Epidermal melanocyte (primary cell): ENCODE measurements at regions not wholly inside any gene's neighbourhood (a gene's known extent, or its start where the extent isn't known, plus 50 kb on each side); places are given as distances from the start of the nearest gene placed in this dataset.

ENCODE experiments used
- DNase-seq: peaks from one replicate; pipeline ENCODE4 v3.0.0; 2011; ENCODE audit warnings: low spot score; ENCODE audit not compliant: insufficient read length

DNA sequence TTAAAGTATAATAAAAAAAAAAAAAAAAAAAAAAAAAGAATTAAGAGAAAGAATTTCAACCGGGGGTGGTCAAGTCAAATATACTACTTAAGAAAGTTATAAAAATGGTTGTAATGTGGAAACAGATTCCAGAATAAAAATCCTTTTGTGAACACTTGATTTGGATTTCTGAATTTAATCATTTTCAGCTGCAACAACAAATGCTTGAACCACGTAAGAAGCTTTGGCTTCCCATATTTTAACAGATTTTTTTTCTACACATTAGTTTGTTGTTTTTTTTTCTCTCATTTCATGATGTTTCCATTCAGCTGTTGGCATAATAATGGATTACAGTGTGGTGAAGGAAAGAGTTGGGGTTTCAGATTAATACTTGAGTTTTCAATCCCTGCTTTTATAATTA is 137.3 kb upstream of the AGR3 start:
- no peak for DNase-seq

DNA sequence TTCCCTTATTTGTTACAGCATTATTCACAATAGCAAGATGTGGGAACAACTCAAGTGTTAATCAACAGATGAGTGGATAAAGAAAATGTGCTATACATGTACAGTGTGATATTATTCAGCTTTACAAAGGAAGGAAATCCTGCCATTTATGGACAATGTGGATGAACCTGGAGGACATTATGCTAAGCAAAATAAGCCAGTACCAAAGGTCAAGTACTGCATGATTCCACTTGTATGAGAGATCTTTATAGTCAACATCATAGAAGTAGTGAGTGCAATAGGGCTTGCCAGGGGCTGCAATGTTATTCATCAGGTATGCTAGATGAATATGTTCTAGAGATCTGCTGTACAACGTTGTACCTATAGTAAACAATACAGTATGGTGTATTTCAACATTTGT is 138.5 kb upstream of the AGR3 start:
- no peak for DNase-seq

DNA sequence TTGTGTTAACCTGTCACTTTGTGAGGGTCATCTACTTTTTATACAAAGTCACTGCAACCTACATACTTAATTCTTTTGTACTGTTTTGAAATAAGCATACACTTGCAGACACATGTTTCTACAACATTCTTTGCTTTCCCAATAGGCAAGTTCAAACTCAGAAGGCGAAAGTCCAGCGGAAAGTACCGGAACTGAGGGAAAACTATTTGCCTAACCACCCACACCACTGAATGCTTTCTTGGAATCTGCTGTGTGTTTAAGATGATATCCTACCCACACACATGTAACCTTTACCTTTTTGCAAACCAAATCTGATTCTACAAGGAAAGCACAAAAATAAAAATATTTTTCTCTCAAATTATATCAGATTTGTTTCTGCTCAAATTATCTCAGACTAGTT is 139.4 kb upstream of the AGR3 start:
- no peak for DNase-seq

DNA sequence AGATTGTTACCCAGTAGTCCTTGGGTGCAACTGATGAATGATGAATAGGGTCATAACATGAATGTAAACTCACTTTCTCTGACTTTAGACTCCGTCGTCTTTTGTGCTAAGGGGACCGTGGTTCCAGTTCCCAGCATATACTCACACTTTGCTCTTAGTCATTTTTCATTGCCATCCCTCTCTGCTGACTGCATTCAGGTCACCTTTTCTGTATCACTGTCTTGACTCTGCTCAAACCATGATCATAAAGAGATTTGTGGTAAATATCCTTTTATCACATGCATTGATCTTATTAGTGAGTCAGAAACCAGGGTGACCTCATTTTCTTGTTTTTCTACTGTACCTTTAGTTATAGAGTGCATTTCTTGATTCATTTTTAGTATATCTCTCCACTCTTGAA is 141.1 kb upstream of the AGR3 start:
- DNase-seq, result no peak

DNA sequence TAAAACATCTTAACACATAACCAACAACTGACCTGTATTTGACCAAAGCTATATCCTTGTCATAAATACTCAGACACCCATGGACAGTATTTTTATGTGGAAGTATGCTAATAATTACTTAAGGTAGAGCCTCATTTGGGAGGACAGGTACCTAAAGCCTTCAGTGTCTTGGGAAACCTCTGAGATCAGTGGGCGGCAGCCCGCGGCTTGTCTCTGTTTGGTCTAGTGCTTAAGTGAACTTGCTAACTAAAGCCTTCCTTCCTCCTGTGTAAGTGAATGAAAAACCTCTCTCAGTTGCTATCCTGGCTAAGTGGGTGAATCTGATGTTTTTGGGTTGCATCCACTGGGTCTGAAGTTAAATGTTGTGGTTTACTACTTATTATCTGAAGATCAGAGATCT is 144.5 kb upstream of the AGR3 start:
- no peak for DNase-seq

DNA sequence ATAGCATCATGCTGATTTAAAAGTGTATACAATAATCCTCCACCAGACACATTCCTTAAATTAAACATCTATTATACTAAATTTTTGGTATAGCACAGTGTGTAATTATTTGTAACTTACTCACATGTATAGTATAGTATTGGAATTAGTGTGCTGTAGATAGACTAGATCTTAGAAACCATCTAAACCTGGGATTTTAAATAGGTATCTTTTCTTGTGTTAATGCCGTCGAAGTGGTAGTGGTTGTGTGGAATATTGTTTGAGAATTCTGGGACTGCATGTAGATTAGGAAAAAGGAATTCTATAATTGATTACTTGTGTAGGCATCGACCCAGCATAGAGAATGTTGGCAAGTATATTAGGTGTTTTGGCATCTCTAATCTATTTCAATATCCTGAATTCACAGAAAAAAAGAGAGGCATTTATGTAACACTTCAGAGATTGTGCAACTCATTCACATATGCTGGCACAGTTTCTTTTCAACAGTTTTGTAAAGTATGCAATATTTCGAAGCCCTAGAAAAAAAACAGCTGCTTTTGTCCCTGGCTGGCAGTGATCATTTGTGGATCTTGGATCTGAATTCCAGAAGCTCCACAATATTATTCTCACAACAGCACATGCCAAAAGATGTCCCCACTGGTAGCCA is 145.5 kb upstream of the AGR3 start:
- DNase-seq, result no peak

GRCh38 chr7:17027789-17028152 is 146.0 kb upstream of the AGR3 start:
- no peak for DNase-seq

- no peak for DNase-seq
Observed at GRCh38 chr7:17029150-17029549, 147.4 kb upstream of the AGR3 start.

GRCh38 chr7:17030559-17030958 is 148.8 kb upstream of the AGR3 start:
- DNase-seq, result no peak

DNA sequence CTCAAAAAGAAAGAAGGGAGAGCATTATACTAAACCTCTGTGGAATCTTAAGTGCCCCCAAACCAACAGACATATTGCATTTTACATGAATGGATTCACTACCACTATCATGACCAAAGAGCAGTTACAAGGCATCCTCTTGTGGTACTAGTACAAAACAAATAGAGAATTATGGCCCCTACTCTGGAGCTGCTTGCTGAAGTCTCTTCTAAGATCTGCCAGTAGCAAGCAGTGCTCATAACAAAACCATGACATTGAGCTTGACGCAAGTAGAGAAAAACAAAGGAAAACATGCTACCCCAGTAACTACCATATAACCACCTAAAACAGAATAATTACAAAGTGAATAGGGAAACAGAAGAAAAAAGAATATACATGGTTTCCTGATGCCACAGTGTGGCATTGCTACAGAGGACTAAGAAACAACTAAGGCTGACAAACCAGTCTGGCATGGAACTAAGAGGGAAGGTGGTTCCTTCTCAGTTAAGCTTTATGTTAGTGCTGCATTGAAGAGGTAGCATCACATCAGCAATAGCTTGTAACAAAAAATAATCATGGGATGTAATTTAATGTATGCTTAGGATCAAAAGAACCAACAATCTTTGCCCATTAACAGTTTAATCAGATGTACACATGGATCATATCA is 150.2 kb upstream of the AGR3 start:
- DNase-seq, result no peak

DNA sequence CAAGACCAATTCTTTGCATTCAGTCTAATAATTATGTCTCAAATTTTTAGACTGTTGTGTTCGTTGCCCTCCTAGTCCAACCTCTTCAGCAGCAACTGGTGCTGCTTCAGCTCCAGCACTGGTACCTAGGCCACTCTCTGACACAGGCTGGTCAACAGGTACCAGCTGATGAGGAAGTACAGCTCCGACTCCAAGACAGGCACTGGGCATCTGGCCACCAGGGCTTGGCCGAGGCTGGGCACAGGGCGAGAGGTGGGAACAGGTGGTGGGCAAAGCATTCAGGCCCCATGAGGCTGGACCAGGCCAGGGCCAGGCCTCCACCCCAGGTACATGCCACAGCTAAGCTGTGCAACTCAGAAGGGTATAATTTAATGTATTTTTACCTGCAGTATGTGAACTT is 151.5 kb upstream of the AGR3 start:
- no peak for DNase-seq

GRCh38 chr7:17036584-17036983 is 154.8 kb upstream of the AGR3 start:
- no peak for DNase-seq

GRCh38 chr7:17037356-17037755 is 155.6 kb upstream of the AGR3 start:
- DNase-seq, result no peak

DNA sequence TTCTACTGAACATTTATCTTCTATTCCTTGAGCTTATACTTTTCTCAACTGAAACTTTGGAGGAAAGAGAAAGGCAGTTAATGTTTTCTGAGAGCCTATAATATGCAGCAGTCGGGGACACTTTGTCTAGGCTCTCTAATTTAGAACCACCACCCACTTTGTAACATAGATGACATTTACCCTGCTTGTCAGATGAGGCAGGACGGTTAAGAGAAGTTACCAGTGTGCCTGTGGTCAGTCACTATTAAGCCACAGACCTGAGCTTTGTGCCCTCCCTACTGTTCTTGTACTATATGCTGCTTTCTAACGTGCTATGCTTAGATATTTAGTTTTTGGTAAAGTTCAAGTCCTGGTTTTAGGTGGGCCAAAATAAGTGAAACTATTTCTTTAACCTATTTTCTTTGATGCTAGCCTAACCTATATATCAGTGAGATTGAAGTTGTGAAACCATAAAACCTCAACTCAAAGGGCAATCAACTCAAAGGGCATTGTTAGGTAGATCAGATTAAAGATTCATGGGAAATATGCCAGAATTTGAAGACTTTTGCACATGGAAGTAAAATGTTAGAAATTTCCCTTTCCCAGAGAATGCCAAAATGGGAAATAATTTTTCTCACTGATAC is 156.5 kb upstream of the AGR3 start:
- DNase-seq, result no peak

DNA sequence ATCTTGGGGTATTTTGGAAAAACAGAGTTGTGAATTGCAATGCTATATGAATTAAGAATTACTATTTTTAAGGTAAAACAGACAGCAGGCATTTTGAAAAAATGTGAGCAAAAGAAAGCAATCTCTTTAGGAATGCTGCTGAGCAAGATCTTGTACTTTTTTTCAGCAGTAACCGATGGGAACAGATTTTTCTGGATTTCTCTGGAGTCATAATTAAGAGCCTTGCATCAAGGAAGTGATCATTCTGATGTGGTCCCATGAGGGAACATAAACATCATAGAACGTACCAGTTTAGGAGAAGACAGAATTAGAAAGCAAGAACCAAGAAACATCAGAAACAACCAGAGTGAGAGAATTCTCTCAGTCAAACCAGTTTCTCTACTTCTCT is 157.0 kb upstream of the AGR3 start:
- no peak for DNase-seq

DNA sequence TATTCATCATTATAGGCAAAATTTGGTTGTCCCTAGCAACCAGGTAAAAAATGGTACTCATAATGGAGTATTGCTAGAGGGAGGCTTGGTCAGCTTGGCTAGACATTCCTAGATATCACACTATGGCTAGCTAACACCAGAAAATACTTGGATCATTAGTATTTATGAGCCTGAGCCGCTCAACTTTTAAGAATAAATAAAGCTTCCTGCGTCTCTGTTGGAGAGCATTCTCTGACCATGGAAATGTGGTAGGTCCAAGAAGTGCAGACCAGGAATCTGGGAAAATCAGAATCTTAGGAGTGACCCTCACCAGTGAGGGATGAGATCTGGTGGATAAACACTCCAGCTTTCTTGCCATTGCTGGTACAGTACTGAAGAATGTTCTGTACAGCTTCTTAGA is 157.6 kb upstream of the AGR3 start:
- no peak for DNase-seq

- no peak for DNase-seq
Observed at GRCh38 chr7:17040716-17041115, 158.9 kb upstream of the AGR3 start.

DNA sequence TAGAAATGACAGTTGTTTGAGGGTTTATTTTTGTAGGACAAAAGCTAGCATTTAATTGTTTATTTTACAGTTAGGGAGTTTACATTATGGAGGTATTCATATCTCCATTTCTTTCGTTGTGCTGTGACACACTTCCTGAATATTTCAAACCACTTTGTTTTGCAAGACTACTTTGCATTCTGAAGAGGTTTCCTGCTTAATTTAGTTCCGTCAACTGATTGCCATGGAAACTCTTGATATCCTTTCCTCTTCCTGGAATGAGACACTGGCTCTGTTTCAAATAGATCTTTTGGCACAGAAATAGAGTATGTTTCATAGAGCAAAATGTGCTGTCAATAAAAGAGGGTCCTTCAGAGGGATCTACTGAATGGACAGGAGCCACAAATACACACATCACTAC is 159.5 kb upstream of the AGR3 start:
- DNase-seq, result no peak

DNA sequence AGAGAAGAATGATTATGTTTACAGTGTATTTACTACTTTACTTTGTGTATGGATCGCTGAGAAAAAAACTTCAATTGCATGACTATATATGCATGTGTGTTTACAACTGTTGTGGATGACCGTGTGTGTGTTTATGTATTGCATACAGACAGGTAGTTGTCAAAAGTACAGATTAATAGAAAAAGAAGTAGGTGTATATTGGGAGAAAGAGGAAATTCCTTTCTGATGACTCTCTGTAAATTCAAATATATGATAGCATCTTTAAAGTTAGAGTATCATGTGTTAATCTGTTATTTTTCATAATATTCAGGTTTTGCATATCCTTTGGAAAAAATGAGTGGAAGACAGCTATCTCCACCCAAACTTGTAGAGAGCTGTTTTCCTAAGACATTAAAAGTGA is 160.4 kb upstream of the AGR3 start:
- no peak for DNase-seq

DNA sequence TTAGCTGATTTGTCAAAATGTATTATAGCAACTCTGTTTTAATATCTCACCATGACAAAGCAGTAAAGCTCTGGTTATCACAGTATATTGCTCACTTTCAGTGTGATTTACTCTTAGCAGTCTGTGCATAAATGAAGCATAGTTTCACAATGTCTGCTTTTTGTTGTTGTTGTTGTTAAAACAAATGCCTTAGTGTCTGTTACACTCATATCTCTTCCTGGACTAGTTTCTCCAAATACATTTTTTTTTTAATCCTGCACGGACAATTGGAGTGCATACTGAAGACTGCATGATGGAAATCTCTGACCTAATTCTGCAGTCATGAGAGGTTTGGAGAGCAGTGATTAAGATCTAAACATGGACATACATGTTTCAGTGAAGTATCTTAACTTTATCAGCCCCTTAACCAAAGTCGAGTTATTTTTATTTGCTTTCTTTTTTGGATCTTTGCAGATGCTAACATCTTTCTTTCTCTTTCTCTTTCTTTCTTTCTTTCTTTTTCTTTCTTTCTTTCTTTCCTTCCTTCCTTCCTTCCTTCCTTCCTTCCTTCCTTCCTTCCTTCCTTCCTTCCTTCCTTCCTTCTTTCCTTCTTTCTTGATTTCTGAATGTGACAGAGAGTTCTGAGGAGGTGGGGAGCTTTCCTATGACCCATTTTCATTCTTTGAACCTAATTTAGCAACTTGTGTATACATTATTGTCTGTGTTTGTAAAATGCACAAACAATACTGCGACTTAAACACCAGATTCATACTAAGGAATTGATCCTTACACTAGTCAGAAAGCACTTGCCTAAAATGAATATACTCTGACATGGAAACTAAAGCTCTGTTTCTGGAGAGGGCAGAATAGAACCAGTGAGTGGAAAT is 161.5 kb upstream of the AGR3 start:
- DNase-seq, result no peak

DNA sequence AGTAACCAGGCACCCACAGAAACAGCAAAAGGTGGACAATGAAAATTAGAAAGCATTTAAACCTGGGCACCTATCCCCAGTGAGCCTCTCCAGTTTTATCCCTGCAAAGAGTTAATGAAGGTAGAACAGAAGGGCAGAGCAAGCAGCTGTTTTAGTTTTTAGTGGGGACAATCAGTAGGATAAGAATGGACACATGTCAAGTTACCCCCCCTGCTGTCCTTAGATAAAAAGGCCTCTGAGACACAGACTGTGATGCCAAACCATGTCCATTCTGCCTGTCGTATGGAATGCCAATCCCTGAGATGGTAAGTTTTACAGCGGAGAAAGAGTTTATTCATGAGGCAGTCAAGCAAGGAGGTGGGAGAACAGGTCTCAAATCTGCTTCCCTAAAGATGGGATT is 162.6 kb upstream of the AGR3 start:
- no peak for DNase-seq

DNA sequence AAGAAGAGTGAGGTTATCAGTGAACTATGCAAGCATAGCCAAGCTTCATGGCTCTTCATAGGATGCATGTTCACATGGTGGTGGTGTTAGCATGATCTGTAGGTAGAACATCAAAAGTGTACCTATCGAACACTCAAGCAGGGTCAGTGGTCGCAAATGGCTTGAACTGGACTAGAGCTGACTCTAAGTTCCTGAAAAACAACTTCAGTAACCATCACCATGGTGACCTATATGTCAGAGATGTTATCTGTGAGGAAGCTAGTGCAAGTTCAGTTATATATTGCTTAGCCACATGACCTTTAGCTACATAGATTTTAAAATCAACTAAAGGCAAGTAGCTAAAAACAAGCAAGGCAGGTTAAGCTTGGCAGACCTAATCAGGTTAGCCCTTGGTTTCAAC is 163.1 kb upstream of the AGR3 start:
- no peak for DNase-seq
